ENCODE measurements at regions not wholly inside any gene's neighbourhood (a gene's known extent, or its start where the extent isn't known, plus 50 kb on each side); places are given as distances from the start of the nearest gene placed in this dataset.
A peak's percentile ranks its signal among the peaks of the same experiment; 100 is the strongest.

DNA sequence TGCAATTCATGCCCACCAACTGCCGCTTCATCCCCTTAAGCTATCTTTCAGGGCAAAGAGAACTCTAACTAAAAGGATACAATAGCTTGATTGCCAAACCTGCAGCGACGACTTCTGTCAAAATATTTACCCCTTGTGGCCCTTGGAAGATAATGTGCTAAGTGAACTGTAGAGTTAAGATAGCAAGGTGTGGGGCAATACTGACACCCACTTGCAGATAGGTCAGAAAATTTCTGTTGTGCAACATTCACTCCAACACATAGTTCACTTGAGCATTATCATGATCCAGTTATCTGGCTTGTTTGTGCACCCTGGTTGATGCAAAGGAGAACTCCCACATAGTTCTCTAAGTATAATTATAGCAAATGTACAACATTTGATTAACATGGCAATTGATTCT, 55.6 kb downstream of the RHOXF2B start:
- Mint-ChIP-seq H3K4me1 (ENCODE audit: low read depth) (no peaks in the 10 kb centered on the region), H3K27me3 (ENCODE audit: low read depth) (peaks cover 22% of the 10 kb centered on the region), H3K4me3 (no peak overlapping the region), H3K9me3 (no peaks in the 10 kb centered on the region), H3K36me3 (ENCODE audit: low read depth) (no peaks in the 10 kb centered on the region), H3K27ac (no peak overlapping the region)
- no peak for DNase-seq (ENCODE audit: low spot score)

DNA sequence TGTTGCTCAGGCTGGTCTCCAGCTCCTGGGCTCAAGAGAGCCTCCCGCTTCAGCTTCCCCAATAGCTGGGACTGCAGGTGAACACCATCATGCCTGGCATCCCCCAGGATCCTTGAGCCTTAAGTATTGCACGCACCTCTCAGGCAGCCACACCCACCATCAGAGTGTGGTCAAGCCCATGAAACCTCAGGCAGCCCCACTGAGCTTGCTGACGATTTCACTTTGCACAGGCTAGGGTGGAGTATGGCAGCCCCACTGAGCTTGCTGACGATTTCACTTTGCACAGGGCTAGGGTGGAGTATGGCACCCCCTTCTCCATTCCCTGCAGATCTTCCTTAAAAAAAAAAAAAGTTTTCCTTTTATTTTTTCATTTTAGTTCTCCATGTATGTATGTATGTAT, 57.2 kb downstream of the RHOXF2B start:
- no peaks in the 10 kb centered on the region for H3K4me1 Mint-ChIP-seq (ENCODE audit: low read depth)
- no peaks in the 10 kb centered on the region for H3K36me3 Mint-ChIP-seq (ENCODE audit: low read depth)
- H3K9me3 Mint-ChIP-seq, result no peaks in the 10 kb centered on the region
- H3K27me3 Mint-ChIP-seq (ENCODE audit: low read depth), result peaks cover 39% of the 10 kb centered on the region
- no peak overlapping the region for H3K4me3 Mint-ChIP-seq
- no peak overlapping the region for H3K27ac Mint-ChIP-seq
- DNase-seq (ENCODE audit: low spot score), result no peak

- H3K9me3 Mint-ChIP-seq, result no peaks in the 10 kb centered on the region
- no peak overlapping the region for H3K27ac Mint-ChIP-seq
- H3K36me3 Mint-ChIP-seq (ENCODE audit: low read depth), result no peaks in the 10 kb centered on the region
- DNase-seq (ENCODE audit: low spot score), result no peak
- H3K4me3 Mint-ChIP-seq, result peak overlapping the region; percentile 71
- H3K4me1 Mint-ChIP-seq (ENCODE audit: low read depth), result peaks cover 2% of the 10 kb centered on the region
- peaks cover 61% of the 10 kb centered on the region for H3K27me3 Mint-ChIP-seq (ENCODE audit: low read depth)
These were observed 61.4 kb downstream of the RHOXF2B start for GRCh38 chrX:120016068-120016441.

DNA sequence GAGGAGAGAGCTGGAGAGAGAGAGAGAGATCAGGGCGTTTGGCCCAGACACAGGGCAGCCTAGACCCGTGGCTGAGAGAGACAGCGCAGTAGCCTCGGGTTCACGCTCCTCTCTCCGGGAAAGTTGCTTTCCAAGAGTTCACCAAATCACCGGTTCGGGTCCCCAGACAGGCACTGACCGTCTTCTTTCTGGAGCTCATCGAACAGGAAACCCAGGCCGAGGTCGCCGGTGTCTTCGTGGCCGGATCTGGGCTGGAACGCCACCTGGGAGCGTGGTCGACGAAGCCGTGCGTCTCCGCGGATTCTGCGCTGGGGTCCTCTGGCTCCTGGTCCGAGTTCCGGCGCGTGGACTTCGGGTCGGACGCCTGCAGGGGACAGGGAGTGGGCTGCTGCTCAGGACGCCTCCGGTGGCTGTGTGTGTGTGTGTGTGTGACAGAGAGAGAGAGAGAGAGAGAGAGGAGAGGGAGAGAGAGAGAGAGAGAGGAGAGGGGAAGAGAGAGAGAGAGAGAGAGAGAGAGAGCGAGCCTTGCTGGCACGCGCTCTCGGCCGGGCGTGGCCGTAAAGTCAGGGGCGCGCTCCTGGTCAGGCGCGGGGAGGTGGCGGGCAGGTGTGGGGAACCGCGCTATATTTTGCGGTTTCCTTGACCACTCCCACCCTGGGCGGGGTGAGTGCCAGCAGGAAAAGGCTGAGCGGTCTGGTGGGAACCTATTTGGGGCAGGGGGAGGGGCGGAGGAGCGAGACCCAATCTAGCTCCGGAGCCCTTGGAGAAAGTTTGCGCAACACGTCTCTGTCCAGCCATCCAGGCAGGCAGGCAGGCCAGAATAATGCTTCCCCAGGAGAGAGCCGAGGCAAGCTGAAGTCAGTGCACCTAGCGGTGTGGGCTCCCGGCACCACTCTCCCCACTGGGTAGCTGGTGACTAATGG, 62.1 kb downstream of the RHOXF2B start:
- H3K9me3 Mint-ChIP-seq, result no peaks in the 10 kb centered on the region
- H3K4me3 Mint-ChIP-seq, result peak overlapping the region; percentile 71
- no peaks in the 10 kb centered on the region for H3K36me3 Mint-ChIP-seq (ENCODE audit: low read depth)
- no peak for DNase-seq (ENCODE audit: low spot score)
- peaks cover 2% of the 10 kb centered on the region for H3K4me1 Mint-ChIP-seq (ENCODE audit: low read depth)
- H3K27me3 Mint-ChIP-seq (ENCODE audit: low read depth), result peaks cover 63% of the 10 kb centered on the region
- no peak overlapping the region for H3K27ac Mint-ChIP-seq

- Mint-ChIP-seq H3K4me1 (ENCODE audit: low read depth) (peaks cover 2% of the 10 kb centered on the region), H3K9me3 (no peaks in the 10 kb centered on the region), H3K27ac (no peak overlapping the region)
These were observed 62.9 kb downstream of the RHOXF2B start for GRCh38 chrX:120014354-120015130.

DNA sequence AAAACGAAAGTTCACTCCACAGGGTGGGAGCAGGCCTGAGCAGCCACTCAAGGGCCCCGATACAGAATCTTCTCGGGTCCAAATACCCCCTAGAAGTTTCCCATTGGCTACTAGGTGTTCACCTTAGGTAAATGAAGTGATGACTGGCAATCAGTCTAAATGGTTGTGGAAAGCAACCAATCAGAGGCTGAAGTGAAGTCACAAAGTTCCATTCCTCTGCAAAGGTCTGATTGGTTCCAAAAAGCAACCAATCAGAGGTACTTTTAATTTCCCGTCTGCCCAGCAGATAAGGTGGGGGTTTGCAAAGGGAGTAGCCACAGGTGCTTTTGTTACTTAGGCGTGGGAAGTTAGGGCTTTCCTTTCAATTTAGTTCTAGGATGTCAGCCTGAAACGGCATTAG, 58.2 kb upstream of the NKAP start:
- peaks cover 54% of the 10 kb centered on the region for H3K27me3 Mint-ChIP-seq (ENCODE audit: low read depth)
- no peak overlapping the region for H3K4me3 Mint-ChIP-seq
- no peaks in the 10 kb centered on the region for H3K36me3 Mint-ChIP-seq (ENCODE audit: low read depth)
- no peak for DNase-seq (ENCODE audit: low spot score)
- no peak overlapping the region for H3K27ac Mint-ChIP-seq
- no peaks in the 10 kb centered on the region for H3K9me3 Mint-ChIP-seq
- peaks cover 2% of the 10 kb centered on the region for H3K4me1 Mint-ChIP-seq (ENCODE audit: low read depth)

More at GRCh38 chrX:120014354-120015130, 62.9 kb downstream of the RHOXF2B start:
- Mint-ChIP-seq H3K4me3 (peak overlapping the region; percentile 71), H3K36me3 (ENCODE audit: low read depth) (no peaks in the 10 kb centered on the region), H3K27me3 (ENCODE audit: low read depth) (peaks cover 68% of the 10 kb centered on the region)
- DNase-seq (ENCODE audit: low spot score), result no peak

DNA sequence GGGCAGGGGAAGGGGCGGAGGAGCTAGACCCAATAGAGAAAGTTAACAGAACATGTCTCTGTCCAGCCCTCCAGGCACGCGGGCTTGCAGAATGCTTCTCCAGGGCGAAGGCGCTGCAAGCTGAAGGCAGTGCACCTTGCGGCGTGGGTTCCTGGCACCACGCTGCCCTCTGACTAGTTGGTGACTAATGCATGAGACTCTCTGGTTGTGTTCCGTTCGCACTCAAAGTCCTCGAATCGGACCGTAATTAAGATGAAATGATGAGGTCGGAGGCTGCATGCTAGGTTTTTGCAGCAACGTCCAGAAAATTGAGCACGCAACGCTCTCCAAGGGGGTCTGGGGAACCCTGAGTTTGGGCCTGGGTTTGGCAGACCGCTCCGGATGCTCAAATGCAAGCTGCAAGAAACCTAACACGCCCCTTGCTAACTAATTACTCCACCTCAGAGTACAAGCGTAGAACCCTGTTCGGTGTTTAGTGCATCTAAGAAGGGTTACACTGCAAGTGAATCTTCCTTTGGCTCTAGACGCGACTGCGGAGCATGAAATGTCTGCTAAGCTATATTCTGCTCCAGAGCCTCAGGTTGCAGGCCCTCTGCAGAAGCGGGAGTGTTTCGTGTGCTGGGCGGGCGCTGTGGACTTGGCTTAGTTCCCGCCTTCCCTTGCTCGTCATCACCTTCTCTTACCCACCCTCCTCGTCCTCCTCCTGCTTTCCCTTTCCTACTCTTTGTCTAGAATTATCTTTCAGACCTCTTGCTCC, 57.1 kb upstream of the NKAP start:
- H3K27ac Mint-ChIP-seq, result no peak overlapping the region
- peaks cover 2% of the 10 kb centered on the region for H3K4me1 Mint-ChIP-seq (ENCODE audit: low read depth)
- no peaks in the 10 kb centered on the region for H3K9me3 Mint-ChIP-seq
- no peaks in the 10 kb centered on the region for H3K36me3 Mint-ChIP-seq (ENCODE audit: low read depth)
- peak overlapping the region; percentile 21 for H3K4me3 Mint-ChIP-seq
- DNase-seq (ENCODE audit: low spot score), result no peak
- H3K27me3 Mint-ChIP-seq (ENCODE audit: low read depth), result peaks cover 64% of the 10 kb centered on the region

DNA sequence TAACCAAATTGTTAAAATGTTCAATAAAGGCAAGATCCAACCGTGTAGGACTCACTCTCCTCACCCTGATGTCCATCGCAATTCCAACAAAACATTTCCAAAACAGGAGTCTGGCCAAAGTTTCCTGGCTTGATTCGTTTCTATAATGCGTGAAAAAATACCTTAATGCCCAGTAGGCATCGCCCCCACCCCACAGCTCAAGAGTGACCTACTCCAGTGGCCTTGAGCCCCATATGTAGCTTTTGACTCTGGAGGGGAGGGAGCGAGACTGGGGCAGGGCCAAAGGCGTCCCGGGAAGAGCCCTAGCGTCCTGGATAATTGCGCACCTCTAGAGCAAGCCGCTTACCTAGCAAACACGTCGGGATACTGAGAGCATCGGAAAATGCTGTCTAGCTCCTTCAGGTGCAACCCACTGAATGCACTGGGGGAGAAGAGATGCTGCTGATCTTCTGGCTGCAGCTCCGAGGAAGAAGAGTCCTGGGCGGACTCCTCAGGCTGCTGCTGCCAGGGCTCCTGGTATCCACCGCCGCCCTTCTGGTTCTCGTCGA, 55.6 kb upstream of the NKAP start:
- peaks cover 2% of the 10 kb centered on the region for H3K4me1 Mint-ChIP-seq (ENCODE audit: low read depth)
- DNase-seq (ENCODE audit: low spot score), result no peak
- no peak overlapping the region for H3K27ac Mint-ChIP-seq
- H3K4me3 Mint-ChIP-seq, result no peak overlapping the region
- H3K36me3 Mint-ChIP-seq (ENCODE audit: low read depth), result no peaks in the 10 kb centered on the region
- peaks cover 78% of the 10 kb centered on the region for H3K27me3 Mint-ChIP-seq (ENCODE audit: low read depth)
- no peaks in the 10 kb centered on the region for H3K9me3 Mint-ChIP-seq

DNA sequence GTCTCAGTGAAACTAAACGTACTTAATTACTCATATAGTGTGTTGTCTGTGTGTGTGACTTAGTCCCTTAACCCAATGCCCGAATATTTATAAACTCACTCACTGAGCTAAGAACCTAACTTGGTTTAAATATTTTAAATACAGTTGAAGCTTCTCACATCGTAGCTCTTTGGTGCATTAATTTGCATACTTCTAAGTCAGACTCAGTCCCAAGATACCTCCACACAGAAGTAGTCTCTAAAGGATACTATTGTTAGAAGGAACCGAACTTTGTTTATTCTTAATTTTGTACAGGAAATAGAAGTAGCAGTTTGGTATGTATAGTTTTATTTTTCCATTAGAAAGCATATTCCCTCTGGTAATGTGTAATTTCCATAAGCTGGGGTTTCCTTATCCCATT, 54.0 kb upstream of the NKAP start:
- Mint-ChIP-seq H3K27me3 (ENCODE audit: low read depth) (peaks cover 87% of the 10 kb centered on the region), H3K27ac (no peak overlapping the region), H3K4me3 (no peak overlapping the region), H3K36me3 (ENCODE audit: low read depth) (no peaks in the 10 kb centered on the region), H3K9me3 (no peaks in the 10 kb centered on the region), H3K4me1 (ENCODE audit: low read depth) (peaks cover 2% of the 10 kb centered on the region)
- no peak for DNase-seq (ENCODE audit: low spot score)

GRCh38 chrX:119996600-119997524, 53.3 kb upstream of the NKAP start:
- H3K4me1 Mint-ChIP-seq (ENCODE audit: low read depth), result peaks cover 2% of the 10 kb centered on the region
- DNase-seq (ENCODE audit: low spot score), result no peak
- no peaks in the 10 kb centered on the region for H3K36me3 Mint-ChIP-seq (ENCODE audit: low read depth)
- H3K9me3 Mint-ChIP-seq, result no peaks in the 10 kb centered on the region
- no peak overlapping the region for H3K27ac Mint-ChIP-seq
- peaks cover 89% of the 10 kb centered on the region for H3K27me3 Mint-ChIP-seq (ENCODE audit: low read depth)
- no peak overlapping the region for H3K4me3 Mint-ChIP-seq

DNA sequence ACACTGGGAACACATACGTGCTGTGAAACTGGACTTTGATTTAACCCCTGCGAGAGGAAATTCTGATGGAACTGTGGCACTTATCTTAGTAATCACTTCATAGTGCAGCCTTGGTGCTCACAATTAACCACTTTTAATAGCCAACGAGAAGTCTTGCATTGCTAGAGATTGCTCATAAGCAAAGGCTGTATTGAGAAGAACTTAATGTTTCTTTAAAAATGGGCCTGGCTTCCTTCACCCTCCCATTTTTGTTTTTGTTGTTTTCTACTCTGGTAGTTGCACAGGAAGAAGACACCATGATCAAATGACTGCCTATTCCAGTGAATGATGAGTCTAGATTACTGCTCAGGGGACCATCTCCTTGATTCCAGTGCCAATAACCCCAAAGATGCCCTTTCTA, 52.5 kb upstream of the NKAP start:
- H3K36me3 Mint-ChIP-seq (ENCODE audit: low read depth), result no peaks in the 10 kb centered on the region
- no peak overlapping the region for H3K27ac Mint-ChIP-seq
- H3K9me3 Mint-ChIP-seq, result no peaks in the 10 kb centered on the region
- peaks cover 90% of the 10 kb centered on the region for H3K27me3 Mint-ChIP-seq (ENCODE audit: low read depth)
- H3K4me3 Mint-ChIP-seq, result no peak overlapping the region
- H3K4me1 Mint-ChIP-seq (ENCODE audit: low read depth), result peaks cover 2% of the 10 kb centered on the region
- no peak for DNase-seq (ENCODE audit: low spot score)
